ENCODE measurements at regions not wholly inside any gene's neighbourhood (a gene's known extent, or its start where the extent isn't known, plus 50 kb on each side); places are given as distances from the start of the nearest gene placed in this dataset.

- H3K27ac ChIP-seq (ENCODE audit: low read depth, low read length): no peak overlapping the region
- no peaks in the 10 kb centered on the region for H3K27me3 ChIP-seq (replicated peaks in 1 of 4; ENCODE audit: control insufficient read depth in 3 of 4, extremely low read depth in 1 of 4, insufficient read depth in 3 of 4, low read length in 3 of 4)
- H2AK5ac ChIP-seq (ENCODE audit: low read depth, low read length): no peak overlapping the region
- FAIRE-seq (no peak), DNase-seq (ENCODE audit: low read depth in 1 of 2, low spot score in 2 of 2) (no peak)
- H3K4me1 ChIP-seq (replicated peaks in 1 of 4; ENCODE audit: control insufficient read depth in 3 of 4, insufficient read depth in 4 of 4, low read length in 3 of 4): no peaks in the 10 kb centered on the region; a peak in 1 of 7 replicates
- no peak overlapping the region for H3K14ac ChIP-seq (ENCODE audit: insufficient read length)
- H4K20me1 ChIP-seq (replicated peaks in 1 of 2; ENCODE audit: control insufficient read depth in 1 of 2, insufficient read depth in 2 of 2, low read length in 2 of 2): no peaks in the 10 kb centered on the region
- no peak overlapping the region for H4K8ac ChIP-seq (ENCODE audit: extremely low read depth, insufficient read depth, low read length)
- no peak overlapping the region for H3K9ac ChIP-seq (replicated peaks in 1 of 4; ENCODE audit: extremely low read depth in 1 of 4, low read depth in 3 of 4, low read length in 3 of 4)
- H3K23ac ChIP-seq (ENCODE audit: insufficient read length): no peak overlapping the region
- no peak overlapping the region for H3K4me3 ChIP-seq (ENCODE audit: extremely low read depth in 1 of 4, insufficient read depth in 2 of 4, low read depth in 3 of 4, low read length in 4 of 4)
- CTCF ChIA-PET (ENCODE audit: partially characterized antibody): no interaction called here
- H3K79me2 ChIP-seq (ENCODE audit: control insufficient read depth in 1 of 2, insufficient read depth in 2 of 2, low read length in 2 of 2): no peaks in the 10 kb centered on the region
- no peaks in the 10 kb centered on the region; the same call in 1 of the 2 replicates for H3K79me1 ChIP-seq (ENCODE audit: low read depth, low read length)
- no peak overlapping the region for H3K4ac ChIP-seq (replicated peaks; ENCODE audit: insufficient read length, low read depth, low read length)
- TF ChIP-seq NANOG (IDR thresholded peaks at IDR 0.05; ENCODE audit: insufficient read depth, low read depth, low read length, poor library complexity, severe bottlenecking): no peak
- TF ChIP-seq CREB1 (IDR thresholded peaks at IDR 0.05): no peak
- TF ChIP-seq SAP30 (IDR thresholded peaks at IDR 0.05; ENCODE audit: insufficient read depth, insufficient replicate concordance, low read length): no peak
- H2BK20ac ChIP-seq (ENCODE audit: low read length): no peak overlapping the region
- H3K36me3 ChIP-seq (ENCODE audit: control insufficient read depth in 2 of 4, insufficient read depth in 4 of 4, low read length in 3 of 4): peaks cover 0 to 5% (median 2%) of the 10 kb centered on the region in 4 experiments; a peak in 2 of 8 replicates
- no peak overlapping the region for H4K5ac ChIP-seq (ENCODE audit: insufficient read length, low read depth, low read length)
- no peaks in the 10 kb centered on the region for H3K23me2 ChIP-seq (ENCODE audit: low read depth, low read length)
- H3K4me2 ChIP-seq (ENCODE audit: insufficient read depth in 1 of 2, low read depth in 2 of 2, low read length in 2 of 2): no peak overlapping the region
- H3K56ac ChIP-seq (replicated peaks; ENCODE audit: insufficient read length, low read depth, low read length): no peak overlapping the region
- no peak overlapping the region for H4K91ac ChIP-seq (replicated peaks; ENCODE audit: insufficient read length, low read length)
- no peak overlapping the region for H3K18ac ChIP-seq (ENCODE audit: extremely low read depth, low read length)
- H2BK12ac ChIP-seq (ENCODE audit: low read depth, low read length): no peak overlapping the region
- POLR2A ChIA-PET (ENCODE audit: partially characterized antibody): no interaction called here
- 0 out of 4 replicates have a peak, but pooled peaks cover 0 to 2% of the 10 kb centered on the region in 2 experiments for H3K9me3 ChIP-seq (ENCODE audit: insufficient read depth in 2 of 2, low read depth in 1 of 2, low read length in 1 of 2)
- no peak overlapping the region for H2BK15ac ChIP-seq (ENCODE audit: low read length)
- no peak overlapping the region for H2BK5ac ChIP-seq (ENCODE audit: low read depth, low read length)
- H2AFZ ChIP-seq (ENCODE audit: low read length): no peak overlapping the region
- H2BK120ac ChIP-seq (replicated peaks; ENCODE audit: low read depth, low read length): no peak overlapping the region
Measured at GRCh38 chr5:94064025-94064424, 322.6 kb upstream of the POU5F2 start.

All from H1 (cell line).